ENCODE measurements at regions not wholly inside any gene's neighbourhood (a gene's known extent, or its start where the extent isn't known, plus 50 kb on each side); places are given as distances from the start of the nearest gene placed in this dataset.

DNA sequence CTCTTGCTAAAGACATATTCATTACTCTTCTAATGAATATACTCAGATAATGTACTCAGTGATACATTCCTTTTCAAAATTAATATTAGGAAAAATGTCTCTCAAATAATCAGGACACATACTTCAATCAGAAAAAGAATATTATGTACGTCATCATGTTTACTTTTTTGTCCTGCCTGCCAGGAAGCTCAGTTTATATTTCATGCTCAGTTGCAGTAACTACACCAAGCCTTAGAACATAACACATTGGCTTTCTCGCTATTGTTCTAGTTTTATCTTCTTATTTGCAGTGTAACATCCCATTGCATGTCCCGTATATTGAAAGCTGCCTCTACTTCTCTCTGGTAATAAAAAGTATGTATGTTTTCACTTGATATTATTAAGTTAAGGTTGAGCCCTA lies 181.5 kb upstream of the LPP start:
- Histone ChIP-seq H3K27ac (ENCODE audit: low read length) (no peak overlapping the region), H3K36me3 (ENCODE audit: control insufficient read depth, insufficient read depth, low read length) (no peaks in the 10 kb centered on the region), H3K9me3 (ENCODE audit: control insufficient read depth, low read depth, low read length) (no peaks in the 10 kb centered on the region), H3K27me3 (ENCODE audit: control insufficient read depth, insufficient read depth, low read length) (no peaks in the 10 kb centered on the region), H3K4me1 (ENCODE audit: control insufficient read depth, insufficient read depth, low read length) (peaks cover 12% of the 10 kb centered on the region), H3K4me3 (ENCODE audit: low read length) (no peak overlapping the region)
- no peak for DNase-seq
- 88% methylated on average over 2 of the region's 3 CpGs for WGBS (ENCODE audit: insufficient coverage, low lambda C conversion rate)

DNA sequence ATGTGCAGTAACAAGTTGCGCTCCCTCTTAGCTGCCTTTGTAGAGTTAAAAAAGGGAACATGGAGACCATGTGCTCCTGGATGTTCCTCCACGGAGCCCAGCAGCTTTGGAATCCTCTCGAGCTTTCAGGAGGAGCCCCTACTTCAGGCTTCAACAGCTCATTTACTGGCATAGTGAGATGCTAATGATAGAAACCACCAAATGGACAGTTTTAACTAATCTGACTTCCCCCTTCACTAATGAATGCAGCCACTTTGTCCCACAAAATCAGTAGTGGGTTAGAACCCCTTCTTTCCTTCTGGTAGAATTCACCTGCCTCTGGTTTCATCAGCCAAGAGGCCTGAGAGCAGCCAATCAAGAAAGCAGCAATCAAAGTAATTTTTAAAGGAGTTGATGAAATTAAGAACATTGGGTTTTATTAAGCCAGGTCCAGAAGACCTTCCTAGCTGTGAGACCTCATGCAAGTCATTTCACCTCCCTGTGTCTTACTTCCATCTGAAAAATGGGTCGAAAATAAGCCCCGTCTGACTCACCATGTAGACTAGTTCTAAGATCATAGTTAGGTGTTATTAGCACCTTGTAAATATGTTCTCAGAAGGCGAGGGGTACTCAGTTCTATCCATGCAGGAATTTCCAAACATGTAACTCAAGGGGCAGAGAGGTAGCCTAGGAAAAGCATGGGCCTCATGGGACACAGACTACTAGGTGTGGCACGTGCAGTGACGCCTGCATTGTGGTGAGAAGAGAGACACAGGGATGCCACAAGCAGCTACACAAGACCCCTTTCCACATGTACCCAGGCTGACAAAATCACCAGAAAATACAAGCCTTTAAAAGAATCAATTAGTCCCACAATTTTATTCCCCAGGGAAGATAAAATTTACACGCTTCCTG lies 179.7 kb upstream of the LPP start:
- no peaks in the 10 kb centered on the region for H3K9me3 ChIP-seq (ENCODE audit: control insufficient read depth, low read depth, low read length)
- WGBS (ENCODE audit: insufficient coverage, low lambda C conversion rate) = 40% methylated on average over 1 of the region's 9 CpGs
- H3K4me3 ChIP-seq (ENCODE audit: low read length) = no peak overlapping the region
- H3K27ac ChIP-seq (ENCODE audit: low read length) = no peak overlapping the region
- DNase-seq = no peak
- no peaks in the 10 kb centered on the region for H3K27me3 ChIP-seq (ENCODE audit: control insufficient read depth, insufficient read depth, low read length)
- H3K4me1 ChIP-seq (ENCODE audit: control insufficient read depth, insufficient read depth, low read length) = peaks cover 3% of the 10 kb centered on the region
- no peaks in the 10 kb centered on the region for H3K36me3 ChIP-seq (ENCODE audit: control insufficient read depth, insufficient read depth, low read length)

DNA sequence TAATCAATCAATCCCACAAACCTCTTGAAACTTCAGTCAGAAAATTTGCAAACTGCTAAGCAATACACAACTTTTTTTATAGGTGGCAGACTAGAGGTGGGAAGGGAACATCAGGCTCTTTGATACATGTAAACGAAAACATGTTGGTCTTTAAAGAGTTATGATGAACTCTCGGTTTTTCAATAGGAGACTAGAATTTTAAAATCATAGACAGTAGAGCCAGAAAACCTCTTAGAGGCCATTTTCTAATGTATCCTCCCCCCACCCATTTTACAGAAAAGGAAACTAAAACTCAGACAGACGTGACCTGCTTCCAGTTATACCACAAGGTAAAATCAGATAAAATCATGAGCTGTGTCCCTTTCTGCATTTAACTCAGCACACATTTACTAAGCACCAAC lies 179.1 kb upstream of the LPP start:
- Histone ChIP-seq H3K27ac (ENCODE audit: low read length) (no peak overlapping the region), H3K27me3 (ENCODE audit: control insufficient read depth, insufficient read depth, low read length) (no peaks in the 10 kb centered on the region), H3K36me3 (ENCODE audit: control insufficient read depth, insufficient read depth, low read length) (no peaks in the 10 kb centered on the region), H3K4me1 (ENCODE audit: control insufficient read depth, insufficient read depth, low read length) (no peaks in the 10 kb centered on the region), H3K4me3 (ENCODE audit: low read length) (no peak overlapping the region), H3K9me3 (ENCODE audit: control insufficient read depth, low read depth, low read length) (no peaks in the 10 kb centered on the region)
- 60% methylated on average over 2 of the region's 3 CpGs for WGBS (ENCODE audit: insufficient coverage, low lambda C conversion rate)
- no peak for DNase-seq

DNA sequence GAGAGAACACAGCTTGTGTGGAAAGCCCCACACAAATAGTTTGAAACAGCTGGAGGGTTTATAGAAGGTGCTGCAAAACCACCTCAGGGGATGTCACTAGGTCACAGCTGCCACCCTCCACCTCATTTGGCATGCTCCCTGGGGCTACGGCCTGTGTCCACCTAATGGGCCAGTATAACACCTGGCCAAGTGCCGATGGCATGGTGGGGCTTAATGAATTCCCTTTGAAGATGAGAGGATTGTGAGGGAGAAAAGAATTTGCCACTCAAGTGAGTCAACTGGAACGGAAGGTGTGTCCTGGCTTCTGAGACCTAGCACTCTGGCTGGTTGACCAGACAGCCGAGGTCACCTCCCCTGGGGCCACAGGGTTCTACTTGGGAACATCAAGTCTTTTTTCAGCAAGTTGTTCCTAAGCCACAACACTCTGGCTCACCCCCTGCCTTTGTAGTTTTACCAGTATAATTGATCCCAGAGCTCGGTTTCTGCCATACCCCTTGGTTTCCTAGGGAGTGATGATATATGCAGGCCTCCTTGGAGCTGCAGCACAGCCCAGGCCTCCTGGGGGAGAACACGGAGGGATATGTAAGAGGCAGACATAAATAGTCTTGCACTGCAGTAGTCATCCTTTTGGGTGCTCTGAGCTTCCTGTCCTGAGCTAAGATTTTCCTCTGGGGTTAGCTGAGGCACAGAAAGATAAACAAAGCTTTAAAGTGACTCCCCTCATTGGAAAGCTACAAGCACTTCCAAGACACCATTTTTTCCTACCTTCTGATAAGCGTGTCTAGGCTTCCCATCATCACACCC lies 178.2 kb upstream of the LPP start:
- Histone ChIP-seq H3K4me3 (ENCODE audit: low read length) (no peak overlapping the region), H3K27ac (ENCODE audit: low read length) (no peak overlapping the region), H3K27me3 (ENCODE audit: control insufficient read depth, insufficient read depth, low read length) (no peaks in the 10 kb centered on the region), H3K4me1 (ENCODE audit: control insufficient read depth, insufficient read depth, low read length) (no peaks in the 10 kb centered on the region), H3K9me3 (ENCODE audit: control insufficient read depth, low read depth, low read length) (no peaks in the 10 kb centered on the region), H3K36me3 (ENCODE audit: control insufficient read depth, insufficient read depth, low read length) (no peaks in the 10 kb centered on the region)
- no peak for DNase-seq
- no CpG with 5 or more reads among the region's 7 CpGs for WGBS (ENCODE audit: insufficient coverage, low lambda C conversion rate)

DNA sequence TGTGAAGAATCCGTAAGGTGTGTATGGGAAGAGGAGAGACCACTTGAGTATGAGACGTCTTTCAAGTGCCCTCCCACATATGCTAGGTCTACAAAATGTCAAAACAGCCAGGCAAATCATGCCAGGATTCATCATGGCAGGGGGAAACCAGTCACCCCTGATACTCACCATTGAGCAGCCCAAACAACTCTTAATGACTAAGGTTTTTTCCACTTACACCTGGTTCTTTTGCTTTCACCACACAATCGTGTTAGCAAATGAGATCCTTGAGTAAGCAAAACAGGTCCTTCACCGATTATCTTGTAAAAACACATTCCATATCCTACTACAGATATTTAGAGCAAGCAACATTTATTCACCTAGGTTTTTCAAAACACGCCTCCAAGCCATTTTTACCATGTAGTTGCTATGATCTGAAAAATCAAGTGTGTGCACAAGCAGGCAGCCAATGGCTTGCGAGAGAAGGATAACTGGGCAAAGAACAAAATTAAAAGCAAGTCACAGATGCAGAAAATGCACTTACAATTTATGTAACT lies 177.5 kb upstream of the LPP start:
- WGBS (ENCODE audit: insufficient coverage, low lambda C conversion rate) = 72% methylated on average over 3 of the region's 6 CpGs
- Histone ChIP-seq H3K4me1 (ENCODE audit: control insufficient read depth, insufficient read depth, low read length) (no peaks in the 10 kb centered on the region), H3K27me3 (ENCODE audit: control insufficient read depth, insufficient read depth, low read length) (no peaks in the 10 kb centered on the region), H3K27ac (ENCODE audit: low read length) (no peak overlapping the region), H3K4me3 (ENCODE audit: low read length) (no peak overlapping the region), H3K9me3 (ENCODE audit: control insufficient read depth, low read depth, low read length) (no peaks in the 10 kb centered on the region), H3K36me3 (ENCODE audit: control insufficient read depth, insufficient read depth, low read length) (no peaks in the 10 kb centered on the region)
- no peak for DNase-seq

DNA sequence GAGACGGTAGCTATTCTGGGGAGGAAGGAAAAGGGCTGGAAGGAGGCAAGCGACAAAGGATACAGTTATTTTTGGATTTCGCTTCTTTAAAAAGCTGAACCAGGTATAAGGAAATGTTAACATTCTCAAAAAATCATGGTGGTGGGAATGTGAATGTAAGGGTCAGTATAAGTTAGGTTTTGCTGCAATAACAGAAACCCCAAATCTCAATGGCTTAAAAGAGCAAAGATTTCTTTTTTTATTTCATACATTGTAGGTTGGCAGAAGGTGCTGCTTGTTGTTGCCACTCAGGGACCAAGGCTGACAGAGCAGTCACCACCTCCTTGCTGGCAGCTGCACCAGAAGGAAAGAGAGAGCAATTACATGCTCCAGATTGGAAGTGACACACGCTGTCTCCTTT lies 176.3 kb upstream of the LPP start:
- Histone ChIP-seq H3K4me1 (ENCODE audit: control insufficient read depth, insufficient read depth, low read length) (no peaks in the 10 kb centered on the region), H3K4me3 (ENCODE audit: low read length) (no peak overlapping the region), H3K27me3 (ENCODE audit: control insufficient read depth, insufficient read depth, low read length) (no peaks in the 10 kb centered on the region), H3K9me3 (ENCODE audit: control insufficient read depth, low read depth, low read length) (no peaks in the 10 kb centered on the region), H3K27ac (ENCODE audit: low read length) (no peak overlapping the region), H3K36me3 (ENCODE audit: control insufficient read depth, insufficient read depth, low read length) (no peaks in the 10 kb centered on the region)
- no peak for DNase-seq
- WGBS (ENCODE audit: insufficient coverage, low lambda C conversion rate) = no CpG with 5 or more reads among the region's 4 CpGs

DNA sequence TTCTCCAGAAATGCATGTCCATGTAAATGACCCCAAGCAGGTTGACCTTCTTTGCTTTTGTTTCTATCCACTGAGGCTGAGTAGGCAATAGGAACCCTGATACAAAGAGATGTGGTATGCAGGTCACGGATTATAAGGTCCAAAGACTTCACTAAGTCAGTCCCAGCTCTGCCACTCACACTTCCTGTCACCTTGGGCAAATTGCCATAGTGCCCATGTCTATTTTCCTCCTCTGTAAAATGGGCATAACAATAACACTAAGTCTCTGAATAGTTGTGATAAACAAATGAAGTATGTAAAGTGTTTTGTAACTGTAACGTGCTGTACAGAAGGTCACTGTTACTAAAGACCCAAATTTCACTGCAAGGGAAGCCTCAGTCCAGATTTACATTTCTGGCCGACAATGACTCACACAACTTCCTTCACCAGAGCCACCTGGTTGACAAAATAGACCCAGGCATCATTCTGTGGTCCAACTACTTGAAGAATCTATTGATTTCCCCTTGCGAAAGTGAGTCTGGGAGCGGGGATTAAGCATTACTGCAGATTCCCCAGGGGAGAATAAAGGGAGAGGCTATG lies 175.4 kb upstream of the LPP start:
- DNase-seq = no peak
- 100% methylated on average over 1 of the region's 5 CpGs for WGBS (ENCODE audit: insufficient coverage, low lambda C conversion rate)

DNA sequence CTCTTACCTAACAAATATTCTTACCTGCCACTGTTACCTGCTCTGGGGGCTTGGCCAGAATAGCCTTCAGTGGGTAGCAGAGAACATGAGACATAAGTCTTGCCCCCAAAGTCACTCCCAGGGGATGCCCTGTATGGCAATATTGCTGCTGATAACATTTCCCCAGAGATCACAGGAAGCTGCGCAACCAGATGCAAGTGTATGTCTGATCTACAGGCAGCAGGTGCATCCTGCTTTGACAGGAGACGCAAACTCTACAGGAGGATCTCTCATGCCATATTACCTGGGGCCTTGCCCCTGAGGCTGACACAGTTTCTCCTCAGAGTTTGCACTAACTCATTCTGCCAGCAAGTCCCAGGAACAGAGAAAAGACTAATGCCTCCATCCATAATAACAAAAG lies 174.4 kb upstream of the LPP start:
- WGBS (ENCODE audit: insufficient coverage, low lambda C conversion rate) = no CpG with 5 or more reads among the region's 2 CpGs
- no peaks in the 10 kb centered on the region for H3K36me3 ChIP-seq (ENCODE audit: control insufficient read depth, insufficient read depth, low read length)
- no peaks in the 10 kb centered on the region for H3K9me3 ChIP-seq (ENCODE audit: control insufficient read depth, low read depth, low read length)
- no peak for DNase-seq
- no peak overlapping the region for H3K4me3 ChIP-seq (ENCODE audit: low read length)
- no peak overlapping the region for H3K27ac ChIP-seq (ENCODE audit: low read length)
- H3K4me1 ChIP-seq (ENCODE audit: control insufficient read depth, insufficient read depth, low read length) = no peaks in the 10 kb centered on the region
- H3K27me3 ChIP-seq (ENCODE audit: control insufficient read depth, insufficient read depth, low read length) = no peaks in the 10 kb centered on the region

More for the DNA sequence above, 175.4 kb upstream of the LPP start:
- no peaks in the 10 kb centered on the region for H3K4me1 ChIP-seq (ENCODE audit: control insufficient read depth, insufficient read depth, low read length)
- H3K27me3 ChIP-seq (ENCODE audit: control insufficient read depth, insufficient read depth, low read length) = no peaks in the 10 kb centered on the region
- H3K27ac ChIP-seq (ENCODE audit: low read length) = no peak overlapping the region
- H3K9me3 ChIP-seq (ENCODE audit: control insufficient read depth, low read depth, low read length) = no peaks in the 10 kb centered on the region
- H3K4me3 ChIP-seq (ENCODE audit: low read length) = no peak overlapping the region
- H3K36me3 ChIP-seq (ENCODE audit: control insufficient read depth, insufficient read depth, low read length) = no peaks in the 10 kb centered on the region

DNA sequence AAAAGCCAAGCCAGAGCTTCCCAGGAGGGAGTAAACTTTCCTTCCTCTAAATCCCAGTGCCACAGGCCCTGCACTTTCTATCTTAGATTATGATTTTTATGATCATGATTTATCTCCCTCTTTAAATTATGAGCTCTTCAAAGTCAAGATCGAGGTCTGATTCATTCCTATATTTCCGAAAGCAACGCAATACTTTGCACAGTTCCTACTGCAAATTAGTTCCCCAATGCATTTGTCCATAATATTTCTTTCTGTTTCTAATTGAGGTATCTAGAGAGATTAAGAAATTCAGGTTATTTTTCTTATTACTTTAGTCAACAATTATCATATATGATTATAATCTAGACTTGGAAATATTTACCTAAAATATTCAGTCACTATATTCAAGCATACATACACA lies 173.1 kb upstream of the LPP start:
- no peaks in the 10 kb centered on the region for H3K4me1 ChIP-seq (ENCODE audit: control insufficient read depth, insufficient read depth, low read length)
- DNase-seq = no peak
- H3K36me3 ChIP-seq (ENCODE audit: control insufficient read depth, insufficient read depth, low read length) = no peaks in the 10 kb centered on the region
- no peaks in the 10 kb centered on the region for H3K9me3 ChIP-seq (ENCODE audit: control insufficient read depth, low read depth, low read length)
- no peaks in the 10 kb centered on the region for H3K27me3 ChIP-seq (ENCODE audit: control insufficient read depth, insufficient read depth, low read length)
- whole genome bisulfite sequencing (ENCODE audit: insufficient coverage, low lambda C conversion rate) = 80% methylated on average over 1 of the region's 3 CpGs
- H3K27ac ChIP-seq (ENCODE audit: low read length) = no peak overlapping the region
- H3K4me3 ChIP-seq (ENCODE audit: low read length) = no peak overlapping the region

DNA sequence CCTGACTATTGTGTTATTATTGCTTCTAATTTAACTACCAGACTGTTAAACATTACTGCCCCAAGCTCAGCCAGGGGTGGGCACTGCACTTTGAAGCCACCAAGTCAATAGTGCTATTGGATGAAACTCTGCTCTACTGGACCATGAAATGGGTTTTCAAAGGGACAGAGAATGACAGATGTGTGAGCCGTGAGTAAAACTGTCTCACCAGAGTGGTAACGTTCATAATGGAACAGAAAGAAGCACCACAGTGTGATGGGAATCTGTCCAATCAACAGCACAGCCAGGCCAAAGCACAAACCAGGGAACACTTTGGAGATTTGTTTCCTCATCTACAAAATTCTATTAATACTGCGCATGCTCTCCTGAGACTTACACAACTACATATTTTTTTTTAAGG lies 171.8 kb upstream of the LPP start:
- Histone ChIP-seq H3K27ac (ENCODE audit: low read length) (no peak overlapping the region), H3K36me3 (ENCODE audit: control insufficient read depth, insufficient read depth, low read length) (no peaks in the 10 kb centered on the region), H3K4me3 (ENCODE audit: low read length) (no peak overlapping the region), H3K9me3 (ENCODE audit: control insufficient read depth, low read depth, low read length) (no peaks in the 10 kb centered on the region), H3K4me1 (ENCODE audit: control insufficient read depth, insufficient read depth, low read length) (no peaks in the 10 kb centered on the region), H3K27me3 (ENCODE audit: control insufficient read depth, insufficient read depth, low read length) (no peaks in the 10 kb centered on the region)
- no peak for DNase-seq
- WGBS (ENCODE audit: insufficient coverage, low lambda C conversion rate) = no CpG with 5 or more reads among the region's 3 CpGs

All from large intestine (tissue), 3 donors.